WTC11 (cell line): ENCODE measurements at regions not wholly inside any gene's neighbourhood (a gene's known extent, or its start where the extent isn't known, plus 50 kb on each side); places are given as distances from the start of the nearest gene placed in this dataset.

Experiments
- ATAC-seq: fragments of 200-7000 bp; cut with Tn5 transposase; 2 replicates; pipeline ENCODE4 v1.10.0; 2021; ENCODE audit warnings: mild to moderate bottlenecking, moderate library complexity
- CTCF ChIA-PET: fragments of 300-600 bp; sonication (Branson Sonifier 250); formaldehyde crosslinking; loops from one replicate; lab custom pipeline; 2021; ENCODE audit warnings: antibody characterized with exemption; lab: Charles Lee
- POLR2A ChIA-PET: fragments of 350-600 bp; sonication (Branson Sonifier 250); formaldehyde crosslinking; loops from one replicate; lab custom pipeline; 2021; ENCODE audit warnings: antibody characterized with exemption; lab: Charles Lee
- DNase-seq: peaks from one replicate; pipeline ENCODE4 v3.0.0; 2021; ENCODE audit warnings: low spot score
- H3K27ac Mint-ChIP-seq: 2 replicates; pipeline ENCODE4 v1.8.0; 2021; ENCODE audit warnings: mixed read lengths
- H3K27me3 Mint-ChIP-seq: 2 replicates; pipeline ENCODE4 v1.8.0; 2021; ENCODE audit warnings: low read depth, mild to moderate bottlenecking, moderate library complexity, mixed read lengths
- H3K36me3 Mint-ChIP-seq: 2 replicates; pipeline ENCODE4 v1.8.0; 2021; ENCODE audit warnings: mixed read lengths
- H3K4me1 Mint-ChIP-seq: 2 replicates; pipeline ENCODE4 v1.8.0; 2022; ENCODE audit warnings: mixed read lengths
- H3K4me3 Mint-ChIP-seq: 2 replicates; pipeline ENCODE4 v1.8.0; 2021; ENCODE audit warnings: mild to moderate bottlenecking, moderate library complexity, mixed read lengths
- H3K9me3 Mint-ChIP-seq: 2 replicates; pipeline ENCODE4 v1.8.0; 2021; ENCODE audit warnings: mixed read lengths
- ARID4B ChIP-seq: sonication (generic); formaldehyde crosslinking; IDR thresholded peaks from 2 replicates; pipeline ENCODE4 v1.8.0; 2023; ENCODE audit warnings: missing genetic modification reagents, mild to moderate bottlenecking, borderline replicate concordance
- ATF1 ChIP-seq: sonication (generic); formaldehyde crosslinking; IDR thresholded peaks from 2 replicates; pipeline ENCODE4 v1.8.1; 2023; ENCODE audit warnings: mild to moderate bottlenecking, moderate library complexity, missing genetic modification reagents
- CTCF ChIP-seq: fragments of 200-600 bp; IDR thresholded peaks from 2 replicates; pipeline ENCODE4 v1.8.0; 2022; ENCODE audit warnings: antibody characterized with exemption
- ERG ChIP-seq: fragments of 250-450 bp; sonication (Bioruptor Pico); IDR thresholded peaks from 2 replicates; pipeline ENCODE4 v1.8.0; 2021; ENCODE audit warnings: mild to moderate bottlenecking
- GRHL2 ChIP-seq: fragments of 250-450 bp; sonication (Bioruptor Pico); IDR thresholded peaks from 2 replicates; pipeline ENCODE4 v1.8.0; 2022; ENCODE audit warnings: mild to moderate bottlenecking, moderate library complexity; ENCODE audit not compliant: insufficient replicate concordance, severe bottlenecking
- GTF2I ChIP-seq: fragments of 250-450 bp; sonication (Bioruptor Pico); conservative IDR thresholded peaks from 2 replicates; pipeline ENCODE4 v1.4.0; 2021; ENCODE audit warnings: mild to moderate bottlenecking
- HMGA2 ChIP-seq: fragments of 250-450 bp; sonication (Bioruptor Pico); IDR thresholded peaks from 2 replicates; pipeline ENCODE4 v1.4.0; 2021; ENCODE audit warnings: mild to moderate bottlenecking, moderate library complexity
- MLX ChIP-seq: sonication (generic); formaldehyde crosslinking; IDR thresholded peaks from 2 replicates; pipeline ENCODE4 v1.8.1; 2023; ENCODE audit warnings: mild to moderate bottlenecking, missing genetic modification reagents, moderate library complexity
- NR2C2 ChIP-seq: sonication (generic); formaldehyde crosslinking; IDR thresholded peaks from 2 replicates; pipeline ENCODE4 v1.8.0; 2022; ENCODE audit warnings: mild to moderate bottlenecking, missing genetic modification reagents
- SMAD3 ChIP-seq: sonication (generic); formaldehyde crosslinking; IDR thresholded peaks from 2 replicates; pipeline ENCODE4 v1.8.0; 2022; ENCODE audit warnings: missing genetic modification reagents, mild to moderate bottlenecking, borderline replicate concordance
- USF2 ChIP-seq: sonication (generic); formaldehyde crosslinking; IDR thresholded peaks from 2 replicates; pipeline ENCODE4 v1.8.1; 2023; ENCODE audit warnings: mild to moderate bottlenecking, missing genetic modification reagents, moderate library complexity
- ZBTB43 ChIP-seq: sonication (generic); formaldehyde crosslinking; IDR thresholded peaks from 2 replicates; pipeline ENCODE4 v1.8.1; 2023; ENCODE audit warnings: mild to moderate bottlenecking, missing genetic modification reagents
- ZNF232 ChIP-seq: sonication (generic); formaldehyde crosslinking; IDR thresholded peaks from 2 replicates; pipeline ENCODE4 v1.8.0; 2022; ENCODE audit warnings: mild to moderate bottlenecking, missing genetic modification reagents
- TF ChIP-seq, protein P1 (sequence below): sonication (generic); formaldehyde crosslinking; IDR thresholded peaks from 2 replicates; pipeline ENCODE4 v1.8.1; 2022; ENCODE audit warnings: mild to moderate bottlenecking, moderate library complexity, missing genetic modification reagents
- TF ChIP-seq, protein P2 (sequence below): sonication (generic); formaldehyde crosslinking; IDR thresholded peaks from 2 replicates; pipeline ENCODE4 v1.8.0; 2022; ENCODE audit warnings: missing genetic modification reagents

- TF ChIP-seq, protein P1, sequence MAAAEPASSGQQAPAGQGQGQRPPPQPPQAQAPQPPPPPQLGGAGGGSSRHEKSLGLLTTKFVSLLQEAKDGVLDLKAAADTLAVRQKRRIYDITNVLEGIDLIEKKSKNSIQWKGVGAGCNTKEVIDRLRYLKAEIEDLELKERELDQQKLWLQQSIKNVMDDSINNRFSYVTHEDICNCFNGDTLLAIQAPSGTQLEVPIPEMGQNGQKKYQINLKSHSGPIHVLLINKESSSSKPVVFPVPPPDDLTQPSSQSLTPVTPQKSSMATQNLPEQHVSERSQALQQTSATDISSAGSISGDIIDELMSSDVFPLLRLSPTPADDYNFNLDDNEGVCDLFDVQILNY (CRISPR knock-in tag), result no peak
- no peak for TF ChIP-seq CTCF
- no peak for TF ChIP-seq GRHL2
- TF ChIP-seq, all 79 proteins: peak for 0
Observed at GRCh38 chrX:121781991-121782390, 734.6 kb downstream of the GLUD2 start (continued).

DNA sequence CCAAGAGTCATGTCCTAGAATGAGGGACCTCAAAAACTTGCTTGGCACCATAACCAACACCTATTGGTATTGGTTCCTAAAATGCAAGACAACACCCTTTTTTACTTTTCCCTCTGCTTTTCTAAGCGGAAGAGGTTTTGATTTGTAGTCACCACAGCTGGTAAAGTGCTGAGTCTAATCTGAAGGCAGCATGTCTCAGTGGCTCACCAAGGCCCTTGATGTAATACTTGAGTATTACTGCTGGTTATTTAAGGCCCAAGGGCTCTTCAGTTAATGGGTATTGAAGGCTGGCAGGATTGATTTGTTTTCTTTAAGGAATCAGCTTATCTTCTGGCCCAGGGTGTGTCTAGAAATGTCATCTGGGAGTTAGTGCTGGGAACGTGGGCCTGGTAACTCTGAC is 735.1 kb downstream of the GLUD2 start:
- Mint-ChIP-seq H3K4me1 (peaks cover 7% of the 10 kb centered on the region; the same call in 1 of the 2 replicates), H3K27me3 (no peaks in the 10 kb centered on the region), H3K9me3 (no peaks in the 10 kb centered on the region), H3K36me3 (no peaks in the 10 kb centered on the region), H3K4me3 (no peak overlapping the region), H3K27ac (no peak overlapping the region)
- ATAC-seq (no peak), DNase-seq (no peak)
- ChIA-PET CTCF (no interaction called here), POLR2A (no interaction called here)
- no peak for TF ChIP-seq NR2C2 (CRISPR knock-in tag)
- TF ChIP-seq USF2, result no peak
- no peak for TF ChIP-seq HMGA2
- TF ChIP-seq CTCF, result no peak
- TF ChIP-seq ARID4B (CRISPR knock-in tag), result no peak
- TF ChIP-seq MLX, result no peak
- TF ChIP-seq, protein P2, sequence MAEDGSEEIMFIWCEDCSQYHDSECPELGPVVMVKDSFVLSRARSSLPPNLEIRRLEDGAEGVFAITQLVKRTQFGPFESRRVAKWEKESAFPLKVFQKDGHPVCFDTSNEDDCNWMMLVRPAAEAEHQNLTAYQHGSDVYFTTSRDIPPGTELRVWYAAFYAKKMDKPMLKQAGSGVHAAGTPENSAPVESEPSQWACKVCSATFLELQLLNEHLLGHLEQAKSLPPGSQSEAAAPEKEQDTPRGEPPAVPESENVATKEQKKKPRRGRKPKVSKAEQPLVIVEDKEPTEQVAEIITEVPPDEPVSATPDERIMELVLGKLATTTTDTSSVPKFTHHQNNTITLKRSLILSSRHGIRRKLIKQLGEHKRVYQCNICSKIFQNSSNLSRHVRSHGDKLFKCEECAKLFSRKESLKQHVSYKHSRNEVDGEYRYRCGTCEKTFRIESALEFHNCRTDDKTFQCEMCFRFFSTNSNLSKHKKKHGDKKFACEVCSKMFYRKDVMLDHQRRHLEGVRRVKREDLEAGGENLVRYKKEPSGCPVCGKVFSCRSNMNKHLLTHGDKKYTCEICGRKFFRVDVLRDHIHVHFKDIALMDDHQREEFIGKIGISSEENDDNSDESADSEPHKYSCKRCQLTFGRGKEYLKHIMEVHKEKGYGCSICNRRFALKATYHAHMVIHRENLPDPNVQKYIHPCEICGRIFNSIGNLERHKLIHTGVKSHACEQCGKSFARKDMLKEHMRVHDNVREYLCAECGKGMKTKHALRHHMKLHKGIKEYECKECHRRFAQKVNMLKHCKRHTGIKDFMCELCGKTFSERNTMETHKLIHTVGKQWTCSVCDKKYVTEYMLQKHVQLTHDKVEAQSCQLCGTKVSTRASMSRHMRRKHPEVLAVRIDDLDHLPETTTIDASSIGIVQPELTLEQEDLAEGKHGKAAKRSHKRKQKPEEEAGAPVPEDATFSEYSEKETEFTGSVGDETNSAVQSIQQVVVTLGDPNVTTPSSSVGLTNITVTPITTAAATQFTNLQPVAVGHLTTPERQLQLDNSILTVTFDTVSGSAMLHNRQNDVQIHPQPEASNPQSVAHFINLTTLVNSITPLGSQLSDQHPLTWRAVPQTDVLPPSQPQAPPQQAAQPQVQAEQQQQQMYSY (CRISPR knock-in tag), result no peak
- TF ChIP-seq ZNF232, result no peak
- no peak for TF ChIP-seq ERG (CRISPR knock-in tag)
- TF ChIP-seq ATF1, result no peak
- no peak for TF ChIP-seq SMAD3 (CRISPR knock-in tag)
- TF ChIP-seq GTF2I (CRISPR knock-in tag), result no peak
- TF ChIP-seq ZBTB43 (CRISPR knock-in tag), result no peak
